ENCODE measurements at regions not wholly inside any gene's neighbourhood (a gene's known extent, or its start where the extent isn't known, plus 50 kb on each side); places are given as distances from the start of the nearest gene placed in this dataset.

DNA sequence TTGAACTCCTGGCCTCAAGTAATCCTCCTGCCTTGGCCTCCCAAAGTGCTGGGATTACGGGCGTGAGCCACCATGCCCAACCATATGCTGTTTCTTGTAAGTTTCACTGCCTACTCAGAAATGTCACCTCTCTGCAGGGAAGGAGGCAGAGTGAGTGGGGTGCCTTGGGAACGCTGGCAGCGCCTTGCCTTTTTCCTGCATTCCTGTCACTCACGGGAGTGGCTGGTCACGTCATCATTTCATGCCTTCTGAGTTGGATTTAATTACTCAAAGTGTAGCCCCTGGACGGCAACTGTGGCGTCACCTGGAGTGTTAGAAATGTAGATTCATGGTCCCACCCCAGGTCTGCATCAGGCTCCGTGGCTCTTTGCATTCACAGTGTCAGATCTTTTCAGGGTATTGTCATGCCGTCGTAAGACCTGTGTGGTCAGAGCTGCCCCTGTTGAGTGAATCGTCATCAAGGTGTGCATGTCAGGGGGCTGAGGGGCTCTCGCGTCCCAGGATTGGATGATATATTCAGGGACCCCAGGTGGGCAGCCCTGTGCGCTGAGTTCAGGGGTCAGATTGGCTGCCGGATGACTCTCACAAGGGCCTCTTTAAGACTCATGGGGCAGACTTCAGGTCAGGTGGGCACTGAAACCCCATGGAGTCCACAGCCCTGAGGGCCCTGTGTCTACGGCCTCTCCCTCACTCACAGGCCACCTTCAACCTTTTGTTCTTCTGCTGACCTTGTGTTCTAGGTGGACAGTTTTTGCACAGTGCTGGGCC lies 65.9 kb upstream of the KLHL25 start:
- DNase-seq (ENCODE audit: low read depth), result no peak
- TF ChIP-seq, protein P1, sequence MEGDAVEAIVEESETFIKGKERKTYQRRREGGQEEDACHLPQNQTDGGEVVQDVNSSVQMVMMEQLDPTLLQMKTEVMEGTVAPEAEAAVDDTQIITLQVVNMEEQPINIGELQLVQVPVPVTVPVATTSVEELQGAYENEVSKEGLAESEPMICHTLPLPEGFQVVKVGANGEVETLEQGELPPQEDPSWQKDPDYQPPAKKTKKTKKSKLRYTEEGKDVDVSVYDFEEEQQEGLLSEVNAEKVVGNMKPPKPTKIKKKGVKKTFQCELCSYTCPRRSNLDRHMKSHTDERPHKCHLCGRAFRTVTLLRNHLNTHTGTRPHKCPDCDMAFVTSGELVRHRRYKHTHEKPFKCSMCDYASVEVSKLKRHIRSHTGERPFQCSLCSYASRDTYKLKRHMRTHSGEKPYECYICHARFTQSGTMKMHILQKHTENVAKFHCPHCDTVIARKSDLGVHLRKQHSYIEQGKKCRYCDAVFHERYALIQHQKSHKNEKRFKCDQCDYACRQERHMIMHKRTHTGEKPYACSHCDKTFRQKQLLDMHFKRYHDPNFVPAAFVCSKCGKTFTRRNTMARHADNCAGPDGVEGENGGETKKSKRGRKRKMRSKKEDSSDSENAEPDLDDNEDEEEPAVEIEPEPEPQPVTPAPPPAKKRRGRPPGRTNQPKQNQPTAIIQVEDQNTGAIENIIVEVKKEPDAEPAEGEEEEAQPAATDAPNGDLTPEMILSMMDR (IDR thresholded peaks at IDR 0.05; ENCODE audit: insufficient read depth, low read depth, low read length), result no peak
- no peak overlapping the region for H3K4me3 ChIP-seq (ENCODE audit: low read depth, low read length)

DNA sequence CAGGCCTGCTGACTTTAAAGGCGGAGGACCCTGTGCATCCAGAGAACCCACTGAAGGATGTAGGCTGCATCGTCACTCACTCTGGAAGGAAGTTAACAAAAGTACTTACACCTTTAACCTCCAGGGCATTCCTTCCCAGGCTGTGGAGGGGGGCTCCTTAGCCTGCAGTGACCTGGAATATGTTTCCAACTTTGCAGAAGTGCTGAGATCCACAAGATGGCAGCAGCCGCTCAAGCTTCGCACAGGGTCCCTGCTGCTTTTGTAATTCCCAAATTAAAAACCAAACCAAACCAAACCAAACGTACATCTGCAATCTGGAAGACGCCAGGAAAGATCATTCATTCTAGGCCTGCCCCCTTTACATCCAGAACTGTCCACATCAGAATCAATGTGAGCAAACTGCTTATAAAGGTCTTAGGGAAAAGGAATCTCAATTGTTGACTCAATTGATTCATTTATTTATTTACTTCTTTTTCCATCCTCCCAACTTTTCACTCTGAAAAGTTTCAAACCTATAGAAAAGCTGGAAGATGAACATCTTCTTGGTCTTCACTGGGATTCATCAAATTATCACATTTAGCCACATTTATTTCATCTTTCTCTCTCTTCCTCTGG lies 70.5 kb upstream of the KLHL25 start:
- DNase-seq (ENCODE audit: low read depth), result peak; percentile 51
- TF ChIP-seq, protein P1 (IDR thresholded peaks at IDR 0.05; ENCODE audit: insufficient read depth, low read depth, low read length), result peak; percentile 76
- no peak overlapping the region for H3K4me3 ChIP-seq (ENCODE audit: low read depth, low read length)

DNA sequence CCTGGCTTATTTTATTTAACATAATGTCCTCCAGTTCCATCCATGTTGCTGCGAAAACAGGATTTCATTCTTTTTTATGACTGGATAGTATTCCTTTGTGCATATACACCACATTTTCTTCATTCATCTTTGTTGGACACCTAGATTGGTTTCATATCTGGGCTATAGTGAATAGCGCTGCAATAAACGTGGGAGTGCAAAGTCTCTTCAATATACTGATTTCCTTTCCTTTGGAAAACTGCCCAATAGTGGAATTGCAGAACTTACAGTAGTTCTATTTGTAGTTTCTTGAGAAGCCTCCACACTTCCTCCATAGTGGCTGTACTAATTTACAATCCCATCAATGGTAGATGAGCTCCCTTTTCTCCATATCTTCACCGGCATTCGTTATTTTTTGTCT lies 72.5 kb upstream of the KLHL25 start:
- no peak for DNase-seq (ENCODE audit: low read depth)
- TF ChIP-seq, protein P1 (IDR thresholded peaks at IDR 0.05; ENCODE audit: insufficient read depth, low read depth, low read length), result no peak
- H3K4me3 ChIP-seq (ENCODE audit: low read depth, low read length), result no peak overlapping the region

DNA sequence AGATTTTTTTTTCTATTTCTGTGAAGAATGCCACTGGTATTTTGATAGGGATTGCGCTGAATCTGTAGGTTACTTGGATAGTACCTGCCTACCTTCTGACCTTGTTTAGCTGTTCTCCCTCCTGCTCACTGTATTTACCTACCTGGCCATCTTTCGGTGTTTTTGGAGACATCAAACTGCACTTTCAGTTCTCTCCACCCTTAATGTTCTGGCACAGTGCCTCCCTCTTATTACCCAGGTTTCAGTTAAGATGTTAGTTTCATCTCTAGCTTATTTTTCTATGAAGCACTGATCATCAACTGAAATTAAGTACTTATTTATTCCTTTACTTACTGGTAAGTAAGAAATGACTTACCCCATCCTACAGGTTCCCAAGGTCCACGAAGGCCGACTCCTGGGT lies 74.4 kb upstream of the KLHL25 start:
- no peak for DNase-seq (ENCODE audit: low read depth)
- H3K4me3 ChIP-seq (ENCODE audit: low read depth, low read length), result no peak overlapping the region
- TF ChIP-seq, protein P1 (IDR thresholded peaks at IDR 0.05; ENCODE audit: insufficient read depth, low read depth, low read length), result no peak

GRCh38 chr15:85870216-85871014 lies 75.7 kb upstream of the KLHL25 start:
- TF ChIP-seq, protein P1 (IDR thresholded peaks at IDR 0.05; ENCODE audit: insufficient read depth, low read depth, low read length), result no peak
- H3K4me3 ChIP-seq (ENCODE audit: low read depth, low read length), result no peak overlapping the region
- no peak for DNase-seq (ENCODE audit: low read depth)

DNA sequence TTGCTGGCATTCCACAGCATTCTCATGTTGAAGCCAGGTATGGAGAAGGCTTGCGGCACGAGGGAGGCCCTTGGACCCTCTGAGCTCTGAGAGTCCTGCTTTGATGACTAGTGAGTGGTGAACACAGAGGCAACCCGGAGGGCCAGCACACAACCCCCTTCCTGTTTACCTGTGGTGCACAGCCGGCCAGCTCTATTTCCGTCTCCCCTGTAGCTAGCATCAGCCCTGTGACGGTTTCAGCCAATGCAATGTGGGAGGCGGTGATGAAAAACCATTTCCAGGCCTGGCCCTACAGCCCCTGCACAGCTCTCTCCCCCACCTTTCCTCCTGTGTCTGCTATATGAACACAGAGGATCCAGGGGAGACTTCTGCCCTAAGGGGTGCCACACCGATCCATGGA lies 76.8 kb upstream of the KLHL25 start:
- DNase-seq (ENCODE audit: low read depth), result no peak
- TF ChIP-seq, protein P1 (IDR thresholded peaks at IDR 0.05; ENCODE audit: insufficient read depth, low read depth, low read length), result no peak
- H3K4me3 ChIP-seq (ENCODE audit: low read depth, low read length), result no peak overlapping the region

All from fibroblast of villous mesenchyme (primary cell).